HEK293T (cell line): ENCODE measurements at regions not wholly inside any gene's neighbourhood (a gene's known extent, or its start where the extent isn't known, plus 50 kb on each side); places are given as distances from the start of the nearest gene placed in this dataset.

Experiments
- ARNT ChIP-seq: fragments of 450-650 bp; IDR thresholded peaks from 2 replicates; pipeline ENCODE4 v1.6.1; 2017; ENCODE audit warnings: mild to moderate bottlenecking
- FOXA1 ChIP-seq: fragments of 450-650 bp; IDR thresholded peaks from 2 replicates; pipeline ENCODE4 v1.6.1; 2016; ENCODE audit warnings: mild to moderate bottlenecking
- FOXM1 ChIP-seq: fragments of 450-650 bp; IDR thresholded peaks from 2 replicates; pipeline ENCODE4 v1.6.1; 2017; ENCODE audit warnings: mild to moderate bottlenecking, borderline replicate concordance
- HDGF ChIP-seq: fragments of 450-650 bp; IDR thresholded peaks from 2 replicates; pipeline ENCODE4 v1.6.1; 2017; ENCODE audit warnings: antibody characterized with exemption, borderline replicate concordance
- SUZ12 ChIP-seq: fragments of 450-650 bp; IDR thresholded peaks from 2 replicates; pipeline ENCODE4 v1.6.1; 2016; ENCODE audit warnings: mild to moderate bottlenecking
- ZNF384 ChIP-seq: fragments of 450-650 bp; IDR thresholded peaks from 2 replicates; pipeline ENCODE4 v1.6.1; 2016

GRCh38 chr5:92332039-92332438 lies 948.9 kb upstream of the ARRDC3 start:
- no peak for TF ChIP-seq ZNF384
- TF ChIP-seq HDGF = no peak
- TF ChIP-seq SUZ12 = no peak
- TF ChIP-seq ARNT = no peak
- no peak for TF ChIP-seq FOXA1
- no peak for TF ChIP-seq FOXM1
